ENCODE measurements at regions not wholly inside any gene's neighbourhood (a gene's known extent, or its start where the extent isn't known, plus 50 kb on each side); places are given as distances from the start of the nearest gene placed in this dataset.
"Not testable (repeated sequence)": the region's sequence is repeated elsewhere in the genome, so short reads cannot be mapped to it uniquely, and the experiment has no call there.

DNA sequence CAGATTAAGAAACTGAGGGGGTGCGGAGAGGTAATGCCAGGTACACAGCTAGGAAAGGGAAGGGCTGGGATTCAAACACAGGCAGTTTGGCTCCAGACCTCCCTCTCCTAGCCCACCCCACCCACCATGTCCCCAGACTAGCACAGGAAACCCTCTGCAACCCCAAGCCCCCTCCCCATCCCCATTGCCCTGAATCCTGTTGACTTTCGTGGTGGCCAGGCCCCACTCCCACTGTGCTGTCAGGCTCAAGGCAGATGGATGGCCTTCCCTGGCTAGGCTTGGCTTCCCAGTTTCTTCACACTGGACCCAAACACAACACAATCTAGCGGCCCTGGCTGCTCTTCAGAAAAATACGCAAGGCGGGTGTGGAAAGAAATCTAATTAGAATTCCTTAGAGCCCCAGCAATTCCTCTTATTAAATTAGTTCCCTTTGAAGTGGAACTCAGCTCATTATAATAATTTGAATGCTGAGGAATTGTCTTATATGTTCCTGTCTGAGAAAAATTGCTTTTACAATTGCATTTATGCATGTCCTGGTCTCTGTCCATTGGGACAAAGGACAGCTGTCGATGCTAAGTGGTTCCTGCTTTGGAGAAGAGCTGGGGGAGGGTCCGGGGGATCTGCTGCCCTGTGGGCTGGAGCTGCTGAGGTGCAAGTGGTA lies 97.4 kb downstream of the SYF2 start:
- intact Hi-C loops (cut with DNase I), result no loop called here
- DNase-seq, result no peak

DNA sequence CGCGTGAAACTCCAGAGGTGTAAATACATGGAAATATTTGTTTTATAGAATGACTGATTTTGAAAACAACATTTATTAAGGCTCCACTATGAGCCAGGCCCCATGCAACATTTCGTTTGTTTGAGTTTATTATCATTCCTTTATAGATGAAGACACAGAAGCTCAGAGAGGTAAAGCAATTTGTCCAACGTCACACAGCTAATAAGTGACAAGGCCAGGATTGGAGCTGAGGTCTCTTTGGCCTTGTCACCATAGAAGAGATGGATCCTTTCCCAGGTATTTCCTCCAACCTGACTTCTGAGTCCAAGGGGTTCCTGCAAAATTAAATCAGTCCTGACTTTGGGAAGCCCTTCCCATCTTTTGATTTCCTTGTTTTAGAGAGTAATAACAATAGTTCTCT lies 98.0 kb downstream of the SYF2 start:
- no peak for DNase-seq
- intact Hi-C loops (cut with DNase I), result no loop called here

DNA sequence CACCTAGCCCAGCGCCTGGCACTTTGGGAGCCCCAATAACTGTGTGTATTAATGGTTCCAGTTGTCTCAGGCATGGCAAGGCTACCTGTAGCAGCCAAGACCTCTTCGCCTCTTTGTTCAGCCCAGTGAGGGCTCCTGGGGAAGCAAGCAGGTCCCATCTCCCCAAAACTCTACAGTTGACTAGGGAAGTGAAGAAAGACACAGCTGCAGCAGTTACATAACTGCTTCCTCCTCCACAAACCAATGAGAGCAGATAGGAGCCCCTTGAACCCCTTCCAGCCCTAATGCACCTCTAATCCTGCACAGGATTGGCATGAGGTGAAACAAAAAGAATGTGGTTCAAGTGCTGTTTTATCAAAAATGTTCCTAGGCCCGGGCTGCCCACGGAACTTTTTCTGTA lies 100.5 kb downstream of the SYF2 start:
- no peak for DNase-seq

DNA sequence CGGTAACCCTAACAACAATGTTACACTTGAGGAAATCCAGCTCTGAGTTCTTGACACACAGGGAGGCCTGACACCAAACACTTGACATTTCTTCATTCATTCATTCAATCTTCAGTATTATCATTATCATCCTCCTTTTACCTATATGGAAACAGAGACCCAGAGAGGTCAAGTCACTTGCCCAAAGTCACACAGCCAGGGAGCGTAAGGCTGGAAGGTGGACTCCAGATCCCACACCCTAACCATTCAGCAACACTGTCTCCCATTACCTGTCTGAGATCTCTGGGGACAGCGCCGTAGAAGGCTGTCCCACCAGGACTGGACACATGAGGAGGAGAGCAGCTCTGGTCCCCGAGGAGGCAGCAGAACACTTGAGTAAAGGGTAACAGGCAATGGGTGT lies 101.4 kb downstream of the SYF2 start:
- no peak for DNase-seq
- intact Hi-C loops (cut with DNase I), result no loop called here

More for the DNA sequence above, 100.5 kb downstream of the SYF2 start:
- intact Hi-C loops (cut with DNase I), result no loop called here

DNA sequence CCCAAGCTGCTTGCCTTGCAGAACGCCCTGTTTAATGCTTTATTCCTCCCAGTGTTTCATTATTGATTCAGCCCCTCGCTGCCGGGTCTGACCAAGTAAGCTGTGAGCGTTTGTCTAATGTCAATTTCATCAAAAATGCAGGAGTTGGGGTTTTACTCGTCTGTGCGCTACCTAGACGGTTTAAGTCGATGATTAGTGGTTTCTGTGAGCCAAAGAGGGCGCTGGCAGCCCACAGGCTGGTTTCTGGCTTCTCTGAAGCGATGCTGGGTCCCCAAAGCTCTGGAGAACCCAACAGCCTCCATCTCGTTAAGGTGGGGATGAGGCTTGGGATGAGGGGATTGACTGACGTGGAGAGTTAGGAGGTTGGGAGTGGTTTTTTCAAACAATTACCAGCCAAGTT lies 102.9 kb downstream of the SYF2 start:
- intact Hi-C loops (cut with DNase I), result no loop called here
- DNase-seq, result no peak

DNA sequence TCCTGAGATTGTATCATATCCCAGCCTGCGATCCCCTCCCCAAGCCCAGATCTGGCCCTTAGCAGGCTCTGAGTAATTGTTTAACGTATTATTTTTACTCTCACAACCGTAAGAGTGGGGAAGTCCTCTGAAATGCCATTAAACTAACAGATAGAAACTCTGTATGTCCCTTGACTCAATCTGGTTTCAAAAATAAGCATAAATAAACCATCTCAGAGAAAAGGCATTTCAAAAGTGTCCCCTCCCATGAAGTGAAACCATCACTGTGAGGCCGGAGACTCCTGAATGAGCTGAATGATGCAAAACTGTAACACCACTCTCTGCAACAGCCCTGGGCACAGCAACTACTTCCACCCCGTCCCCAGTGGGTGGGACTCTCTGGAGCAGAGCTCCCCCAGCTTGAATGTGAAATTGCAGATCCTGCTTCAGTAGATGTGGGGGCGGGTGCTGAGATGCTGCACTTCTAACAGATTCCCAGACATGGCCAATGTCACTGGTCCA lies 104.1 kb downstream of the SYF2 start:
- DNase-seq, result no peak
- intact Hi-C loops (cut with DNase I), result no loop called here

DNA sequence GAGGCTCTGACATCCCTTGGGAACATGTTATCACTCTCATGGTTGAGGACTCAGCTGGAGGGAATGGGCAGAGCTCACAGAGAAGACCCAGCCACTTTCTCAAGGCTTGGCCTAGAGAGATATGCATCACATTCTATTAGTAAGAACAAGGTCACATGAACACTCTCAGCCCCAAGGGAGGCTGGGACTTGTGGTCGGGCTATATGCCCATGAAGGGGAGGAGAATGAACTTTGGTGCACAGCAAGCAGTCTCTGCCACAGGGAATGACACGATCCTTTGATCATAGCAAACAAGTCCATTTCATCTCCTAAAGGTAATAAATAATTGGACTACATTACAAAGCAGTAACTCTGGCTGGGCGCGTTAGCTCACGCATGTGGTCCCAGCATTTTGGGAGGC lies 105.7 kb downstream of the SYF2 start:
- intact Hi-C loops (cut with DNase I), result no loop called here
- DNase-seq, result no peak

DNA sequence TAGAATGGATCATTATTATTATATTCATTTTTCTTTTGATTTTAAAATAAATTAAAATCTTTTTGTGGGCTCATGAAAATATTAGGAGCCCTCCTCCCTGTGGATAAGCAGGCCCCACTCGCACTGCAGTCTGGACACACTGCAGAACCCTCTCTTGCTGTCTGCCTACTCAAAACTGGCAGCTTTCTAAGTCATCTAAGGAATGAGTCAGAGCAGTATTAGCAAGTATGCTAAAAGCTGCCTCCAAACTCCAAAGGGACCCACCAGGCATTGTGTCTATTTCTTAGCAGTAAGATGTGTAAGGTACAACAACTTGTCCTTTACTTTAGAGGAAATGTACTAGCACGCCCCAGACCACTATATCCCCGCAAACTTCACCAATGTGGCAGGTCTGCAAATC lies 108.8 kb downstream of the SYF2 start:
- no peak for DNase-seq
- intact Hi-C loops (cut with DNase I), result no loop called here

DNA sequence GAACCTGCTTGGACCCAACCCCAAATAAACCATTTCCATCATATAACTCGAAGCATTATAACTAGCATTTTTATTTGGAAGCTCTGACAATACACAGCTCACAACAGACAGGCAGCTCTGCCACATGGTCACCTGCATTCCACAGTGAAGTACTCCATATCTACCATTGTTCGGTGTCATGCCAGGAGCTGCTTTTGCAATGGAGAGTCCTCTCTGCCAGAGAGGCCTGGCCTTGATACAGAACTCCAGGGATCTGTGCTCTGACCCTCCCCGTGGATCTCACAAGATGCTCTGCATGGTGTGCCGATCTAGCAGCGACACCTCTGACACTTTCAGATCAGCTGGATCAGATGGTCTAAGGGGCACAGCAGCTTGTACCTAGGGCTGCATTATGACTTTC lies 109.6 kb downstream of the SYF2 start:
- intact Hi-C loops (cut with DNase I), result no loop called here
- no peak for DNase-seq

DNA sequence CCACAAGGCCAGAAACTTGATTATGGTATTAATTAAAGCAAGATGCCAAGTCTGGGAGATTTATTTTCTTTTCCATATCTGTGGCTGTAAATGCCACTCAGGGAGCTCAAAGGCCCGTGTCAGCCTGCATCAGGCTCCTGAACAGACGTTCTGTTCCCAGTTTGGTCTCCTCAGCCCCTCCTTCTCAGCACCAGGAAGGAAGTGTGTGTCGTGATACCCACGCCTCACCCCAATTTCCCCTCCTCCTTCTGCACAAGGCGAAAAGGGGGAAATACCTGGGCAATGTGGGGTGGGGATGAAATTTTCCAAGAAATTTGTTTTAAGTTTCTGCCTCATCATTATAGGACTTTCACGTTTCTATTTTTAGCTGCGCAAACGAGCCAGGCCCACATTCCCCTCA lies 112.0 kb downstream of the SYF2 start:
- DNase-seq, result no peak
- intact Hi-C loops (cut with DNase I), result no loop called here

DNA sequence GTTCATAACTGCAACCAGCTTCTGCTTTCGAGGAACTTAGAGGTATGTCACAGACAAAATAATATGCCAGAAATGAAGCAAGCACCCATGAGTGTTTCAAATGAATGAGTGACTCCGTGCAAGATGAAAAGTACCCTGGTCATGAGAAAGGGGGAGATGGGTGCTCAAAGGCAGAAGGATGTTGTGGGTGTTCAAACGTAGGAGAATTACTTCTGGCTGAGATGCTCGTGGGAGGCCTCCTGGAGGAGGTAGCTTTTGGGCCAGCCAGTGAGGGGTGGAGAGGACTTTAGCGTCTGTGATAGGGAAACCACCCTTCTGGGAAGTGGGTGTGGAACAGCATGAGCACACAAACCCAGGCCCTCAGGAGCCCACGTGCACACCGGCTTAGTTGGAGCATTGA lies 113.8 kb downstream of the SYF2 start:
- intact Hi-C loops (cut with DNase I), result no loop called here
- no peak for DNase-seq

DNA sequence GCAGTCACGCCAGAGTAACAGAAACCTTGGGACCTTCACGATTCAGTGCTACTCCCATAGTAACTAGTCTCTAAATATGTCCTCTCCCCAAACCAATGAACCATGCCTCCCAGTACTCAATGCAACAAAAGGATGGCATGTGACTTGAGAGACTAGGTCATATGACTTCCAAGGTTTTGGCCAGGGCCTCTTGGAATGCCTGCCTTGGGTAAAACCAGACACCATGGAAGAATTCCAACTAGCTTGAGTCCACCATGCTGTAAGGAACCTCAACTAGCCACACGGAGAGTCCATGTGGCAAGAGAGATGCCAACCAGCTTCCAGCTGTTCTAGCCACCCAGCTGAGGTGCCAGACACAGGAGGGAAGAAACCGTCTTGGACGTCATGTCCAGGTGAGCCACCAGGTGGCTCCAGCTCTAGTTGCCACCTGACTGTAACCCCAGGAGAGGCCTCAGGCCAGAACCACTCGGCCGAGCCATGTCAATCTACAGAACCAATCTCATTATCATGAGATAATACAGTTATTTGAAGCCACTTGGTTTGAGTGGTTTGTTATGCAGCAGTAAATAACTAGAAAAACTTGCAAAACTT lies 115.0 kb downstream of the SYF2 start:
- intact Hi-C loops (cut with DNase I), result no loop called here
- DNase-seq, result no peak

DNA sequence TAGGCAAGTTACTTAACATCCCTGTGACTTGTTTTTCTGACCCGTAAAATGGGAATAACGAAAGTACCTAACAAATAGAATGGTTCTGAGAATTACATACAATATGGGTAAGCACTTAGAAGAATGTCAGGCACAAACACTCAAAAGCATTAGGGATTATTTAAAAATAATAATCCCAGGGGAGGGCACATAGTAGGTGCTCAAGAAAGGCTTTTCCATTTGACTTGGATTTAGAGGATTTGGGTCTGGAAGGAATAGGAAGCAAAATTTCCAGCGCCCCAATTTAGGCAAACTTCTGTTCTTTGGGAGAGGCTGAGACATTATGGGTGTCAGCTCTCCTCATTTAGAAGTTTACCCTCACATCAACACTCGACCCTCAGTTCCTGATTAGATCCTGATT lies 115.5 kb downstream of the SYF2 start:
- intact Hi-C loops (cut with DNase I), result no loop called here
- no peak for DNase-seq

DNA sequence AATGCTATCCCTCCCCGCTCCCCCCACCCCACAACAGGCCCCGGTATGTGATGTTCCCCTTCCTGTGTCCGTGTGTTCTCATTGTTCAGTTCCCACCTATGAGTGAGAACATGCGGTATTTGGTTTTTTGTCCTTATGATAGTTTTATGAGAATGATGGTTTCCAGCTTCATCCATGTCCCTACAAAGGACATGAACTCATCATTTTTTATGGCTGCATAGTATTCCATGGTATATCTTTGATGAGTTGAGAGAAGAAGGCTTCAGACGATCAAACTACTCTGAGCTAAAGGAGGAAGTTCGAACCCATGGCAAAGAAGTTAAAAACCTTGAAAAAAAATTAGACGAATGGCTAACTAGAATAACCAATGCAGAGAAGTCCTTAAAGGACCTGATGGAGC lies 116.2 kb downstream of the SYF2 start:
- DNase-seq; intact Hi-C loops (cut with DNase I): not testable (repeated sequence)

DNA sequence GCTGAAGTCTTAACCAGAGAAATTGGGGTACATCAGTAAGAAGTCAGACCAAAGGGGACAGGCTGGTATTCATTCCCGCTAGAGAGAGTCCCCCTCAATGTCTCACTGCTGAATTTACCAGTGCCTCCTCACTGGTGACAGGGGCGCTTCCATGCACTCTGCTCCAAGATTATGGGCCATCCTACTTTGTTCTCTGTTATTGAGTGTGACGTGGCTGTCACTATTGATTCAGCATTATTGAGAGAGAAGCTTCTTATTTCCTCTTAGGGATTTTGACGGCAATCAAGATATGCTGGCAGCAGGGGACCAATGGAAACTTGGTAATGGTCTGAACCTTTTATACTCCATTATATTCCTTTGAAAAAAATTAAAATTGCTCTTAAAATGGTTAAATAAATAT lies 118.6 kb downstream of the SYF2 start:
- DNase-seq, result no peak
- intact Hi-C loops (cut with DNase I), result no loop called here

DNA sequence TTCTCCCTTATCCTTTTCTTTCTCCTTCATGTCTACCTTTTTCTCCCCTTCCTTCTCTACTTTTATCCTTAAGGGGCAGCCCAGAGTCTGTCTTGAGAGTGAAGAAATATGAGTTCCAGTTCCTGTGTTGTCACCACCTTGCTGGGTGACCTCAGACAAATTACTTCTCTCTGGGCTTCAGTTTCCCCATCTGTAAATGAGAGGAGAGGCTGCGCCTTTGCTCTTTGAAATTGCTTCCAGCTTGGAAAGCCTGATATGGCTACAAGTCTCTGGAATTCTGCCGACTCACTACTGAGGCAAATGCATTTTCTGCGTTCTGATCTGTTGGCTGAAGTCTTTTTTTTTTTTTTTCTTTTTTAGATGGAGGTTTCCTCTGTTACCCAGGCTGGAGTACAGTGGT lies 119.2 kb downstream of the SYF2 start:
- intact Hi-C loops (cut with DNase I), result no loop called here
- no peak for DNase-seq

DNA sequence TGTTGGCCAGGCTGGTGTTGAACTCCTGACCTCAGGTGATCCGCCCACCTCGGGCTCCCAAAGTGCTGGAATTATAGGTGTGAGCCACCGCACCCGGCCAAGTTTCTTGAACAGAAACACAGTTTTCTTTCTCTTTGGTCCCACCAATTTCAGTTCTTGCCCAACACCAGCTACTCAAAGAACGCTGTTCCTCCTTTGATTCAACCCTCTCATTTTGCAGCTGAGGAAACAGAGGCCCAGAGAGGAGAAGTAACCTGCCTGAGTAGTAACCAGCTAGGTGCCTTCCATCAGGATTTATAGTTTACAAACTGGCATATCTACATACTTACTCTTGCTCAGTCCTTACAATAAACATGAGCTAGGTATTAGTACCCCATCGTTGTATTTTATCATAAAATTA lies 119.9 kb downstream of the SYF2 start:
- DNase-seq, result no peak
- intact Hi-C loops (cut with DNase I), result no loop called here

DNA sequence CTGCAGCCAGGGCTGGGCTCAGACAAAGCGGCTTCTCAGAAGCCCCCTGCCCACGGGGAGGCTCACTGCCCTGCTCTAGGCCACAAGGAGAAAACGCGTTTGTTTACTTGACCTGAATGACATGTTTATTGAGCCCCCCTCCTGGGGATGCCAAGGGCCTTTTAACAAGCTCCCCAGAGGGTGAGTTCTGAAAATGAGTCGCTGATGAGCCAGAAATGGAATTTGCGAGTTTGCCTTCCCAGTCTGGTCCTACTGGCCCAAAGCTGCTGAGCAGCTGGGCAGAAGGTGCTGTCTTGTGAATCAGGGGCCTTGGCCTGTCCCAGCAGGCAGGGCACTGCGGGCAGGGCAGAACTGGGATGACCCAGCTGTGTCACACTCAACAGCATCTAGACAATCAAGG lies 120.6 kb downstream of the SYF2 start:
- intact Hi-C loops (cut with DNase I), result no loop called here
- DNase-seq, result no peak

DNA sequence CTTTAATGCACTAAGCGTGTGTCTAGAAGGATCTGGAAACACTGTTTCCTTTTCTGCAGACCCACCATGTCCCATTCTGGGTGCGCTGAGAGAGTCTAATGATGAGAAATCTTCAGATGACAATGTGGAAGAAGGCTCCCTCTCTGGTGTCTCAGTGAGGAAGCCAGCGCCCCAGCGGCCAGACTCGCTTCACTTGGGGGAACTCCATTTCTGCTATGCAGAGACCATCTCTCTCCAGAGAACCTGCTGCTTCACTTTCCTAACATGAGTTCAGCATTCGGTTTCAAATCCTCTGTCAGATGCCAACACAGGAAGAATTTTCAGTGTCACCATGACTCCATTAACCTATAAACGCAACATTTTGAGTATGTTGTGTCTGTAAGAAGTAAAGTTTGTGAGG lies 121.8 kb downstream of the SYF2 start:
- intact Hi-C loops (cut with DNase I), result no loop called here
- no peak for DNase-seq

DNA sequence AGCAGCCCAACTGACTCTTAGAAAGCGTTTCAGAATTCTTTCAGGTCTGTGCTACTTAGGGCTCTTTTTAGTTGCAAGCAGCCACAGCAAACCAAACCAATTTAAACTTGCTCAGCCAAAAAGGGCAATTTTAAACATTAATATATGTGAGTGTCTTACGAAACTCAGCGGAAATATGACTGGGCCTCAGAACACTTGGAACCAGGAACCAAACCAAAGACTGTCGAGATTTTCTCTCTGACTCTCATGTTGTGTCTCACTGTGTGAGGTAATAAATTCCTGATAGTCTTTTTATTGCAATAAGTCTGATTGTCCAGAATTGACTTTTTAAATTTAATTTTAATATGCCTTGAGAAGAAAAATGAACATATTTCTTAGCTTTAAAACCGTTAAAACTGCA lies 122.3 kb downstream of the SYF2 start:
- DNase-seq, result no peak
- intact Hi-C loops (cut with DNase I), result no loop called here

DNA sequence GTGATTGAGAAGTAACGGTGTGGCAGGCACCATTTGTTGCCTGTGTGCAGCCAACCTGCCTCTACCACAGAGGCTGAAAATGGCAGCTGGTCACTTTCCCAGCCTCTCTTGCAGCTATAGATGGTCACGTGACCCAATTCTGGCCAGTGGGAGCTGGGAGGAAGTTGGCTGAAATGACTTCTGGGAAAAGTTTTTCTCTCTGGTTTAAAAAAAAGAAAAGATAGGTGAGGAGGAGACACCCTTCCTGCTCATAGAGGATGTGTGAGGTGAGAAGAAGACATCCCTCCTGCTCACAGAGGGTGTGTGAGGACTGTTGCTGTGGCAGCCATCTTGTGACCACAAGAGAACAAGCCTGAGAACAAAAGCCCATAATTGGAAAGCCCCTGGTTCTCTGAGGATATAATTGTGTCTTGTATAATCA lies 122.8 kb downstream of the SYF2 start:
- no peak for DNase-seq
- intact Hi-C loops (cut with DNase I), result no loop called here

DNA sequence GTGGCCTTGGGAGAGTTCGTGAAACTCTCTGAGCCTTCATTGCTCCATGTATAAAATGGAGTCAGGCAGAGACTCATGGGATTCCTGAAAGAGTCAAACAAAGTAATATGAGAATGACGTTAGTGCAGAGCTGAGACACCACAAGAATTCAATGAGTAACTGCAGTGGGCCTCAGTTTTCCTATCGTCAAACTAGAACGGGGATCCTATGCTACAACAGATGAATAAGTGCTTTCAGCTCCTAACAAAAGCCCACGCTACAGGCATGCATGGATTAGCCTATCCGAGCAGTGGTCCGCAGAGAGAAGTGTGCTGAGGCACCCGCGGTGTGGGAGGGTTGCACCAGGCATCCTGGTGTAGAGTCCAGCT lies 124.7 kb downstream of the SYF2 start:
- DNase-seq, result no peak
- intact Hi-C loops (cut with DNase I), result no loop called here
